K562 (cell line): ENCODE measurements at regions not wholly inside any gene's neighbourhood (a gene's known extent, or its start where the extent isn't known, plus 50 kb on each side); places are given as distances from the start of the nearest gene placed in this dataset.

ENCODE experiments used
- ATAC-seq: fragments of 200-7000 bp; cut with Tn5 transposase; 3 replicates; pipeline ENCODE4 v1.9.1; 2020; ENCODE audit warnings: moderate library complexity
- BruUV-seq: library from RNA; stranded (reverse); fragments of 400-500 nt; replicated peaks from 2 replicates; lab custom pipeline; 2021; lab: Mats Ljungman, UMichigan
- CTCF ChIA-PET: fragments of 300-600 bp; formaldehyde crosslinking; extraction: SDS; loops from one replicate; lab custom pipeline; 2021; ENCODE audit warnings: low intra/inter-chr PET ratio; lab: Yijun Ruan, JAX
- POLR2A ChIA-PET: fragments of 300-600, 350-650 bp; sonication (Branson Sonifier 250); formaldehyde crosslinking; extraction: SDS; loops from one replicate; lab custom pipeline; 2021; ENCODE audit warnings: antibody characterized with exemption, inconsistent platforms; lab: Yijun Ruan, JAX
- DNase-seq, 4 experiments: peaks; one replicate each; pipeline versions ENCODE4 v3.0.0 to v3.0.0-alpha.2; 2011 to 2018; ENCODE audit warnings: low spot score in 3 of 4, mixed read lengths in 3 of 4; ENCODE audit errors: extremely low read depth in 1 of 4
- FAIRE-seq: peaks from 2 replicates; lab custom pipeline; 2011; peaks lifted over from hg19 to GRCh38; lab: Jason Lieb, UNC
- H2AFZ ChIP-seq: 2 replicates; pipeline ENCODE4 v1.6.0; 2011; ENCODE audit warnings: low read depth, low read length, control low read depth, inconsistent platforms
- H3K27ac ChIP-seq: fragments of 200-600 bp; 3 replicates; pipeline ENCODE4 v1.8.0; 2011; ENCODE audit warnings: low read depth, mild to moderate bottlenecking, control low read depth, inconsistent platforms, low read length, moderate library complexity, mixed read lengths; ENCODE audit errors: extremely low read depth
- H3K27me3 ChIP-seq, 2 experiments: fragments of 300-600 bp in 1 of 2; 2 replicates in 1 of 2; 3 replicates in 1 of 2; pipeline versions ENCODE4 v1.6.0 to v1.8.0; 2011; ENCODE audit warnings: inconsistent platforms in 2 of 2, low read length in 2 of 2, mild to moderate bottlenecking in 1 of 2, mixed read lengths in 1 of 2, moderate library complexity in 1 of 2; ENCODE audit not compliant: control insufficient read depth in 2 of 2, insufficient read depth in 2 of 2
- H3K36me3 ChIP-seq: fragments of 300-600 bp; 3 replicates; pipeline ENCODE4 v1.8.0; 2011; ENCODE audit warnings: mild to moderate bottlenecking, low read length, inconsistent platforms; ENCODE audit not compliant: control insufficient read depth, insufficient read depth
- H3K4me1 ChIP-seq, 2 experiments: fragments of 200-600 bp in 1 of 2; replicated peaks in 1 of 2; 2 replicates in 1 of 2; 3 replicates in 1 of 2; pipeline versions ENCODE4 v1.5.1 to v1.8.0; 2011; ENCODE audit warnings: inconsistent platforms in 2 of 2, low read length in 2 of 2, mild to moderate bottlenecking in 1 of 2, mixed read lengths in 1 of 2, moderate library complexity in 1 of 2; ENCODE audit not compliant: control insufficient read depth in 2 of 2, insufficient read depth in 2 of 2
- H3K4me2 ChIP-seq: 2 replicates; pipeline ENCODE4 v1.6.1; 2011; ENCODE audit warnings: low read length, control low read depth, inconsistent platforms, mixed read lengths; ENCODE audit not compliant: insufficient read depth
- H3K4me3 ChIP-seq: fragments of 200-600 bp; sonication (generic), shearing (Covaris generic); 2 replicates; pipeline ENCODE4 v1.5.1; 2016; ENCODE audit warnings: control low read depth, inconsistent platforms
- H3K79me2 ChIP-seq: fragments of 200-600 bp; 3 replicates; pipeline ENCODE4 v1.8.0; 2011; ENCODE audit warnings: low read length, inconsistent platforms; ENCODE audit not compliant: control insufficient read depth, insufficient read depth
- H3K9ac ChIP-seq, 2 experiments: 2 replicates each; pipeline versions ENCODE4 v1.6.0 to v1.6.1; 2011; ENCODE audit warnings: low read depth in 2 of 2, low read length in 2 of 2, control low read depth in 1 of 2, inconsistent platforms in 1 of 2, mild to moderate bottlenecking in 1 of 2, mixed read lengths in 1 of 2; ENCODE audit not compliant: insufficient read depth in 1 of 2
- H3K9me1 ChIP-seq: one replicate; pipeline ENCODE4 v1.6.0; 2011; ENCODE audit warnings: inconsistent platforms, mild to moderate bottlenecking, low read length, moderate library complexity; ENCODE audit not compliant: control insufficient read depth, insufficient read depth
- H3K9me3 ChIP-seq: replicated peaks from 2 replicates; pipeline ENCODE4 v1.5.1; 2011; ENCODE audit warnings: low read depth, low read length, inconsistent platforms; ENCODE audit not compliant: control insufficient read depth, insufficient read depth
- H4K20me1 ChIP-seq: replicated peaks from 2 replicates; pipeline ENCODE4 v1.6.1; 2011; ENCODE audit warnings: low read length, inconsistent platforms, mixed read lengths; ENCODE audit not compliant: control insufficient read depth, insufficient read depth
- GATAD2B ChIP-seq: fragments of 450-650 bp; IDR thresholded peaks from 2 replicates; pipeline ENCODE4 v1.6.1; 2017; ENCODE audit warnings: mild to moderate bottlenecking, borderline replicate concordance
- HDAC8 ChIP-seq: fragments of 450-650 bp; IDR thresholded peaks from 2 replicates; pipeline ENCODE4 v1.6.1; 2016; ENCODE audit warnings: mild to moderate bottlenecking, missing genetic modification characterization, moderate library complexity, missing compliant biosample characterization
- ILK ChIP-seq: fragments of 450-650 bp; IDR thresholded peaks from 2 replicates; pipeline ENCODE4 v1.6.1; 2016; ENCODE audit warnings: missing genetic modification characterization, low read depth, mild to moderate bottlenecking, missing compliant biosample characterization, moderate library complexity, borderline replicate concordance
- TSC22D4 ChIP-seq: fragments of 450-650 bp; IDR thresholded peaks from 2 replicates; pipeline ENCODE4 v1.6.1; 2016; ENCODE audit warnings: missing genetic modification characterization, missing biosample characterization, control low read depth
- ZNF431 ChIP-seq: sonication (generic); formaldehyde crosslinking; IDR thresholded peaks from 2 replicates; pipeline ENCODE4 v1.8.0; 2022; ENCODE audit warnings: mild to moderate bottlenecking, missing genetic modification reagents
- ZNF57 ChIP-seq: fragments of 450-650 bp; formaldehyde crosslinking; IDR thresholded peaks from 2 replicates; pipeline ENCODE4 v1.4.0; 2020; ENCODE audit warnings: mild to moderate bottlenecking, moderate library complexity
- WGBS: fragments of 100-300 bp; shearing (Covaris generic); methylation state at CpG from one replicate; pipeline ENCODE4 v1.1.6; 2016; ENCODE audit warnings: low coverage, mixed read lengths; ENCODE audit not compliant: insufficient coverage; ENCODE audit errors: missing lambda C conversion rate; 5-methylcytosine and 5-hydroxymethylcytosine counted together
- in situ Hi-C: fragments of 300-500 bp; cut with MboI; formaldehyde crosslinking; loops from 4 replicates; pipeline ENCODE4 v1.15.0; 2018; ENCODE audit warnings: inconsistent platforms, mixed read lengths
- intact Hi-C: fragments of 100-400 bp; cut with micrococcal nuclease; formaldehyde crosslinking; loops from 2 replicates; pipeline ENCODE4 v1.14.2; 2022
- TF ChIP-seq, protein P1 (sequence below): fragments of 250-450 bp; sonication (Bioruptor Pico); IDR thresholded peaks from 2 replicates; pipeline ENCODE4 v1.9.0; 2021; ENCODE audit warnings: mild to moderate bottlenecking
- TF ChIP-seq, protein P2 (sequence below): sonication (generic); formaldehyde crosslinking; IDR thresholded peaks from 2 replicates; pipeline ENCODE4 v1.8.1; 2023; ENCODE audit warnings: mild to moderate bottlenecking, missing genetic modification reagents, moderate library complexity
- TF ChIP-seq, protein P3 (sequence below): fragments of 450-650 bp; formaldehyde crosslinking; IDR thresholded peaks from 2 replicates; pipeline ENCODE4 v1.4.0; 2020; ENCODE audit warnings: mild to moderate bottlenecking, moderate library complexity

DNA sequence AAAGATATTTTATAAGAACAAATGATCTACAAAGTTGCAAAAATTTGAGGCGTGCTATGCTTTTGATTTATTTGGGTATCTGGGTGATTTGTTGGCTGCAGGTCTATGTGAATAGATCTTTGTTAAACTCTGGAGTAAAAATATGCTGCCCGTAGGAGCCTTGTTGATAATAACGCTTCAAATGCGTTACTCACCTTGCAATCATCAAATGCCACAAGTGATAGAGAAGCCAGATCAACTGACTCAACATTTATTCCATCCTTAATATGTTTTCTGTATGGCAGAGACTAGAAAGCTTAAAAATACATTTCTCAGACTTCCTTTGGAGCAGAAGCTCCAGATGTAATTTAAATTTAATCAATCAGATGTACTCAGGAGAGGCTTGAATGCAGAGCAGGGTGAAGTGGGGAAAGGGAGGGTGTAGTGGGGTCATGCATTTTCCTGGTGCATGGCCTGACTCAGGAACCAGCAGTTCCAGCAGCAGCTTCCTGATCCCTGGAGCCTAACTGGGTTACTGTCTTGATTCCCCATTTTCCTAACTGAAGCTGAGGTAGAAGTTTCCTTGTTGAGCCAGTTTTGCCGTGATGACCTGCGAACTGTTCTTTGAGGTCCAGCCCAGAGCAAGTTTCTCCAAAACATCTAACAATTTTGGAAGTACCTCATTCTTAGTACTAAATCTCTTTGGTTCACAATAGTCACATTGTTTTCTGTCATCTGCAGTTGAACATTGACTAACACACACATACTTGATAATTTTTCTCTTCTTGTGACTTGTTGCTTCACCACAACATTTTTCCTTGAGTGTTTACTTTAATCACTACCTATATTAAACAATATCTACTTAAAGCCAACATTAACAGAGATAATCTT is 284.7 kb upstream of the CWC22 start:
- Histone ChIP-seq H3K27ac (no peak overlapping the region), H3K79me2 (no peaks in the 10 kb centered on the region), H3K4me1 (no peaks in the 10 kb centered on the region), H3K27me3 (no peaks in the 10 kb centered on the region), H3K9me3 (no peaks in the 10 kb centered on the region), H3K9ac (no peak overlapping the region), H3K4me3 (no peak overlapping the region), H3K4me2 (no peak overlapping the region), H4K20me1 (no peaks in the 10 kb centered on the region), H2AFZ (no peak overlapping the region), H3K9me1 (no peaks in the 10 kb centered on the region), H3K36me3 (no peaks in the 10 kb centered on the region)
- ChIA-PET POLR2A (interaction anchor here (0.7 kb wide), 1 partner anchor 1536 kb away, joined by 3 read pairs; no protein-coding TSS in a partner anchor), CTCF (no interaction called here)
- no peak for DNase-seq
- no peak for FAIRE-seq
- intact Hi-C loops (no loop called here), in situ Hi-C loops (no loop called here)
- WGBS: 2% methylated on average over 6 of the region's 6 CpGs
- no peak for ATAC-seq
- TF ChIP-seq ZNF57 (CRISPR knock-in tag): no peak
- TF ChIP-seq, protein P1, sequence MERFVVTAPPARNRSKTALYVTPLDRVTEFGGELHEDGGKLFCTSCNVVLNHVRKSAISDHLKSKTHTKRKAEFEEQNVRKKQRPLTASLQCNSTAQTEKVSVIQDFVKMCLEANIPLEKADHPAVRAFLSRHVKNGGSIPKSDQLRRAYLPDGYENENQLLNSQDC: no peak
- no peak for TF ChIP-seq HDAC8 (tag)
- TF ChIP-seq, protein P2, sequence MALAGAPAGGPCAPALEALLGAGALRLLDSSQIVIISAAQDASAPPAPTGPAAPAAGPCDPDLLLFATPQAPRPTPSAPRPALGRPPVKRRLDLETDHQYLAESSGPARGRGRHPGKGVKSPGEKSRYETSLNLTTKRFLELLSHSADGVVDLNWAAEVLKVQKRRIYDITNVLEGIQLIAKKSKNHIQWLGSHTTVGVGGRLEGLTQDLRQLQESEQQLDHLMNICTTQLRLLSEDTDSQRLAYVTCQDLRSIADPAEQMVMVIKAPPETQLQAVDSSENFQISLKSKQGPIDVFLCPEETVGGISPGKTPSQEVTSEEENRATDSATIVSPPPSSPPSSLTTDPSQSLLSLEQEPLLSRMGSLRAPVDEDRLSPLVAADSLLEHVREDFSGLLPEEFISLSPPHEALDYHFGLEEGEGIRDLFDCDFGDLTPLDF (CRISPR knock-in tag): no peak
- no peak for TF ChIP-seq TSC22D4 (tag)
- TF ChIP-seq, protein P3, sequence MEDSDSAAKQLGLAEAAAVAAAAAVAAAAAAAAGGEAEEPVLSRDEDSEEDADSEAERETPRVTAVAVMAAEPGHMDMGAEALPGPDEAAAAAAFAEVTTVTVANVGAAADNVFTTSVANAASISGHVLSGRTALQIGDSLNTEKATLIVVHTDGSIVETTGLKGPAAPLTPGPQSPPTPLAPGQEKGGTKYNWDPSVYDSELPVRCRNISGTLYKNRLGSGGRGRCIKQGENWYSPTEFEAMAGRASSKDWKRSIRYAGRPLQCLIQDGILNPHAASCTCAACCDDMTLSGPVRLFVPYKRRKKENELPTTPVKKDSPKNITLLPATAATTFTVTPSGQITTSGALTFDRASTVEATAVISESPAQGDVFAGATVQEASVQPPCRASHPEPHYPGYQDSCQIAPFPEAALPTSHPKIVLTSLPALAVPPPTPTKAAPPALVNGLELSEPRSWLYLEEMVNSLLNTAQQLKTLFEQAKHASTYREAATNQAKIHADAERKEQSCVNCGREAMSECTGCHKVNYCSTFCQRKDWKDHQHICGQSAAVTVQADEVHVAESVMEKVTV (CRISPR knock-in tag): no peak
- TF ChIP-seq ZNF431 (CRISPR knock-in tag): no peak
- no peak for TF ChIP-seq ILK
- no peak for TF ChIP-seq GATAD2B
- BruUV-seq: no TSS peak
